GM23338 (cell line): ENCODE measurements at regions not wholly inside any gene's neighbourhood (a gene's known extent, or its start where the extent isn't known, plus 50 kb on each side); places are given as distances from the start of the nearest gene placed in this dataset.

Experiments used
- EZH2phosphoT487 ChIP-seq: fragments of 200-600 bp; sonication (generic); IDR thresholded peaks from one replicate; pipeline ENCODE4 v1.8.1; 2018; ENCODE audit warnings: antibody characterized with exemption; ENCODE audit not compliant: unreplicated experiment
- POLR2AphosphoS5 ChIP-seq: IDR thresholded peaks from 2 replicates; pipeline ENCODE4 v1.6.1; 2016; ENCODE audit warnings: antibody characterized with exemption, low read depth
- TF ChIP-seq, protein P1 (sequence below), 2 experiments: fragments of 200-600 bp in 1 of 2; sonication (generic) in 1 of 2; conservative IDR thresholded peaks; 2 replicates each; pipeline versions ENCODE4 v1.5.1 to v1.6.1; 2016 to 2017; ENCODE audit warnings: antibody characterized with exemption in 2 of 2, low read depth in 2 of 2, mild to moderate bottlenecking in 2 of 2, moderate library complexity in 1 of 2

- TF ChIP-seq, protein P1, sequence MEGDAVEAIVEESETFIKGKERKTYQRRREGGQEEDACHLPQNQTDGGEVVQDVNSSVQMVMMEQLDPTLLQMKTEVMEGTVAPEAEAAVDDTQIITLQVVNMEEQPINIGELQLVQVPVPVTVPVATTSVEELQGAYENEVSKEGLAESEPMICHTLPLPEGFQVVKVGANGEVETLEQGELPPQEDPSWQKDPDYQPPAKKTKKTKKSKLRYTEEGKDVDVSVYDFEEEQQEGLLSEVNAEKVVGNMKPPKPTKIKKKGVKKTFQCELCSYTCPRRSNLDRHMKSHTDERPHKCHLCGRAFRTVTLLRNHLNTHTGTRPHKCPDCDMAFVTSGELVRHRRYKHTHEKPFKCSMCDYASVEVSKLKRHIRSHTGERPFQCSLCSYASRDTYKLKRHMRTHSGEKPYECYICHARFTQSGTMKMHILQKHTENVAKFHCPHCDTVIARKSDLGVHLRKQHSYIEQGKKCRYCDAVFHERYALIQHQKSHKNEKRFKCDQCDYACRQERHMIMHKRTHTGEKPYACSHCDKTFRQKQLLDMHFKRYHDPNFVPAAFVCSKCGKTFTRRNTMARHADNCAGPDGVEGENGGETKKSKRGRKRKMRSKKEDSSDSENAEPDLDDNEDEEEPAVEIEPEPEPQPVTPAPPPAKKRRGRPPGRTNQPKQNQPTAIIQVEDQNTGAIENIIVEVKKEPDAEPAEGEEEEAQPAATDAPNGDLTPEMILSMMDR (conservative IDR thresholded peaks at IDR 0.05; ENCODE audit: low read depth in 2 of 2) = no peak
- TF ChIP-seq POLR2AphosphoS5 (no peak), EZH2phosphoT487 (no peak)
These were observed 320.9 kb upstream of the RASGRP1 start for GRCh38 chr15:38885471-38885952.
